Activated CD4-positive, alpha-beta T cell treated with anti-CD3 and anti-CD28 coated beads, Interleukin-2, amount 10 ng/mL, durations not matched to agents 7 days and 5 days (primary cell): ENCODE measurements at regions not wholly inside any gene's neighbourhood (a gene's known extent, or its start where the extent isn't known, plus 50 kb on each side); places are given as distances from the start of the nearest gene placed in this dataset.

Source experiments
- CTCF ChIA-PET: fragments of 350-600 bp; sonication (Branson Sonifier 250); formaldehyde crosslinking; loops from one replicate; lab custom pipeline; 2021; ENCODE audit warnings: antibody characterized with exemption; lab: Charles Lee
- POLR2A ChIA-PET: fragments of 350-600 bp; sonication (Branson Sonifier 250); formaldehyde crosslinking; loops from one replicate; lab custom pipeline; 2021; ENCODE audit warnings: antibody characterized with exemption; lab: Charles Lee
- DNase-seq: peaks from one replicate; pipeline ENCODE4 v3.0.0-alpha.2; 2020
- H3K27ac Mint-ChIP-seq: one replicate; pipeline ENCODE4 v1.8.0; 2021; ENCODE audit warnings: mild to moderate bottlenecking, moderate library complexity, mixed read lengths
- H3K27me3 Mint-ChIP-seq: one replicate; pipeline ENCODE4 v1.8.0; 2021; ENCODE audit warnings: mixed read lengths
- H3K36me3 Mint-ChIP-seq: one replicate; pipeline ENCODE4 v1.8.0; 2021; ENCODE audit warnings: low read depth, mixed read lengths
- H3K4me1 Mint-ChIP-seq: one replicate; pipeline ENCODE4 v1.8.0; 2021; ENCODE audit warnings: mixed read lengths
- H3K4me3 Mint-ChIP-seq: one replicate; pipeline ENCODE4 v1.8.0; 2021; ENCODE audit warnings: mild to moderate bottlenecking, moderate library complexity, mixed read lengths
- H3K9me3 Mint-ChIP-seq: one replicate; pipeline ENCODE4 v1.8.0; 2021; ENCODE audit warnings: mixed read lengths

- no peaks in the 10 kb centered on the region for H3K36me3 Mint-ChIP-seq
- H3K27ac Mint-ChIP-seq = no peak overlapping the region
- ChIA-PET POLR2A (no interaction called here), CTCF (no interaction called here)
- DNase-seq = no peak
- H3K9me3 Mint-ChIP-seq = peaks cover 10% of the 10 kb centered on the region
- no peak overlapping the region for H3K4me3 Mint-ChIP-seq
- no peaks in the 10 kb centered on the region for H3K4me1 Mint-ChIP-seq
- no peaks in the 10 kb centered on the region for H3K27me3 Mint-ChIP-seq
Observed at GRCh38 chr21:27250366-27250765, 283.5 kb upstream of the ADAMTS5 start.

GRCh38 chr21:27248814-27249213 is 281.9 kb upstream of the ADAMTS5 start:
- Mint-ChIP-seq H3K36me3 (no peaks in the 10 kb centered on the region), H3K9me3 (peaks cover 10% of the 10 kb centered on the region), H3K27ac (no peak overlapping the region), H3K27me3 (no peaks in the 10 kb centered on the region), H3K4me1 (no peaks in the 10 kb centered on the region), H3K4me3 (no peak overlapping the region)
- CTCF ChIA-PET = no interaction called here
- DNase-seq = no peak
- POLR2A ChIA-PET = no interaction called here

- Mint-ChIP-seq H3K27me3 (no peaks in the 10 kb centered on the region), H3K9me3 (peaks cover 10% of the 10 kb centered on the region), H3K36me3 (no peaks in the 10 kb centered on the region), H3K4me1 (no peaks in the 10 kb centered on the region), H3K4me3 (no peak overlapping the region), H3K27ac (no peak overlapping the region)
- no peak for DNase-seq
- ChIA-PET POLR2A (no interaction called here), CTCF (no interaction called here)
Observed at GRCh38 chr21:27246741-27247140, 279.9 kb upstream of the ADAMTS5 start.

- Mint-ChIP-seq H3K27ac (no peak overlapping the region), H3K9me3 (peaks cover 6% of the 10 kb centered on the region), H3K36me3 (no peaks in the 10 kb centered on the region), H3K4me1 (no peaks in the 10 kb centered on the region), H3K4me3 (no peak overlapping the region), H3K27me3 (no peaks in the 10 kb centered on the region)
- ChIA-PET POLR2A (no interaction called here), CTCF (no interaction called here)
- DNase-seq = no peak
Observed at GRCh38 chr21:27244776-27245175, 277.9 kb upstream of the ADAMTS5 start.

- Mint-ChIP-seq H3K4me3 (no peak overlapping the region), H3K36me3 (no peaks in the 10 kb centered on the region), H3K27ac (no peak overlapping the region), H3K4me1 (no peaks in the 10 kb centered on the region), H3K9me3 (peaks cover 6% of the 10 kb centered on the region), H3K27me3 (no peaks in the 10 kb centered on the region)
- POLR2A ChIA-PET = no interaction called here
- DNase-seq = no peak
- CTCF ChIA-PET = no interaction called here
Observed at GRCh38 chr21:27244352-27244751, 277.5 kb upstream of the ADAMTS5 start.

- no peaks in the 10 kb centered on the region for H3K36me3 Mint-ChIP-seq
Observed at GRCh38 chr21:27240839-27241238, 274.0 kb upstream of the ADAMTS5 start.

GRCh38 chr21:27233514-27234115 is 266.7 kb upstream of the ADAMTS5 start:
- peaks cover 3% of the 10 kb centered on the region for H3K9me3 Mint-ChIP-seq
- ChIA-PET POLR2A (no interaction called here), CTCF (no interaction called here)
- no peak for DNase-seq
- no peaks in the 10 kb centered on the region for H3K4me1 Mint-ChIP-seq
- H3K36me3 Mint-ChIP-seq = no peaks in the 10 kb centered on the region
- no peak overlapping the region for H3K4me3 Mint-ChIP-seq
- no peak overlapping the region for H3K27ac Mint-ChIP-seq
- no peaks in the 10 kb centered on the region for H3K27me3 Mint-ChIP-seq

More at GRCh38 chr21:27240839-27241238, 274.0 kb upstream of the ADAMTS5 start:
- Mint-ChIP-seq H3K4me1 (no peaks in the 10 kb centered on the region), H3K4me3 (no peak overlapping the region), H3K9me3 (no peaks in the 10 kb centered on the region), H3K27ac (no peak overlapping the region), H3K27me3 (no peaks in the 10 kb centered on the region)
- ChIA-PET CTCF (no interaction called here), POLR2A (no interaction called here)
- DNase-seq = no peak

GRCh38 chr21:27225940-27226339 is 259.1 kb upstream of the ADAMTS5 start:
- peaks cover 3% of the 10 kb centered on the region for H3K9me3 Mint-ChIP-seq
- no peak overlapping the region for H3K4me3 Mint-ChIP-seq
- no peak for DNase-seq
- no peaks in the 10 kb centered on the region for H3K27me3 Mint-ChIP-seq
- ChIA-PET CTCF (no interaction called here), POLR2A (no interaction called here)
- H3K27ac Mint-ChIP-seq = no peak overlapping the region
- H3K4me1 Mint-ChIP-seq = no peaks in the 10 kb centered on the region
- no peaks in the 10 kb centered on the region for H3K36me3 Mint-ChIP-seq

- peaks cover 3% of the 10 kb centered on the region for H3K9me3 Mint-ChIP-seq
- DNase-seq = no peak
- ChIA-PET POLR2A (no interaction called here), CTCF (no interaction called here)
- H3K27me3 Mint-ChIP-seq = no peaks in the 10 kb centered on the region
- no peak overlapping the region for H3K4me3 Mint-ChIP-seq
- H3K36me3 Mint-ChIP-seq = no peaks in the 10 kb centered on the region
- no peak overlapping the region for H3K27ac Mint-ChIP-seq
- no peaks in the 10 kb centered on the region for H3K4me1 Mint-ChIP-seq
Observed at GRCh38 chr21:27225151-27225550, 258.3 kb upstream of the ADAMTS5 start.

- no peaks in the 10 kb centered on the region for H3K9me3 Mint-ChIP-seq
- no peaks in the 10 kb centered on the region for H3K4me1 Mint-ChIP-seq
- no peak for DNase-seq
- H3K36me3 Mint-ChIP-seq = no peaks in the 10 kb centered on the region
- POLR2A ChIA-PET = no interaction called here
- H3K27me3 Mint-ChIP-seq = no peaks in the 10 kb centered on the region
- CTCF ChIA-PET = no interaction called here
- no peak overlapping the region for H3K27ac Mint-ChIP-seq
- no peak overlapping the region for H3K4me3 Mint-ChIP-seq
Observed at GRCh38 chr21:27224169-27224568, 257.3 kb upstream of the ADAMTS5 start.

GRCh38 chr21:27221077-27221476 is 254.2 kb upstream of the ADAMTS5 start:
- POLR2A ChIA-PET = no interaction called here
- Mint-ChIP-seq H3K4me1 (no peaks in the 10 kb centered on the region), H3K4me3 (no peak overlapping the region), H3K9me3 (no peaks in the 10 kb centered on the region), H3K27me3 (no peaks in the 10 kb centered on the region), H3K27ac (no peak overlapping the region), H3K36me3 (no peaks in the 10 kb centered on the region)
- DNase-seq = no peak
- CTCF ChIA-PET = no interaction called here

- Mint-ChIP-seq H3K4me3 (no peak overlapping the region), H3K36me3 (no peaks in the 10 kb centered on the region), H3K27me3 (no peaks in the 10 kb centered on the region), H3K27ac (no peak overlapping the region), H3K4me1 (no peaks in the 10 kb centered on the region), H3K9me3 (no peaks in the 10 kb centered on the region)
- POLR2A ChIA-PET = no interaction called here
- CTCF ChIA-PET = no interaction called here
- no peak for DNase-seq
Observed at GRCh38 chr21:27220416-27220815, 253.5 kb upstream of the ADAMTS5 start.

- H3K27ac Mint-ChIP-seq = no peak overlapping the region
- no peaks in the 10 kb centered on the region for H3K27me3 Mint-ChIP-seq
- ChIA-PET POLR2A (no interaction called here), CTCF (no interaction called here)
- no peaks in the 10 kb centered on the region for H3K9me3 Mint-ChIP-seq
- no peaks in the 10 kb centered on the region for H3K36me3 Mint-ChIP-seq
- no peak for DNase-seq
- no peaks in the 10 kb centered on the region for H3K4me1 Mint-ChIP-seq
- no peak overlapping the region for H3K4me3 Mint-ChIP-seq
Observed at GRCh38 chr21:27219068-27219467, 252.2 kb upstream of the ADAMTS5 start.

- POLR2A ChIA-PET = no interaction called here
- Mint-ChIP-seq H3K36me3 (no peaks in the 10 kb centered on the region), H3K27ac (no peak overlapping the region), H3K27me3 (no peaks in the 10 kb centered on the region), H3K4me1 (no peaks in the 10 kb centered on the region), H3K9me3 (peaks cover 2% of the 10 kb centered on the region), H3K4me3 (no peak overlapping the region)
- CTCF ChIA-PET = no interaction called here
- DNase-seq = no peak
Observed at GRCh38 chr21:27213303-27213702, 246.4 kb upstream of the ADAMTS5 start.
